K562 (cell line): ENCODE measurements at regions not wholly inside any gene's neighbourhood (a gene's known extent, or its start where the extent isn't known, plus 50 kb on each side); places are given as distances from the start of the nearest gene placed in this dataset.

Source experiments
- ATAC-seq: fragments of 200-7000 bp; cut with Tn5 transposase; 3 replicates; pipeline ENCODE4 v1.9.1; 2020; ENCODE audit warnings: moderate library complexity
- BruUV-seq: library from RNA; stranded (reverse); fragments of 400-500 nt; replicated peaks from 2 replicates; lab custom pipeline; 2021; lab: Mats Ljungman, UMichigan
- CTCF ChIA-PET: fragments of 300-600 bp; formaldehyde crosslinking; extraction: SDS; loops from one replicate; lab custom pipeline; 2021; ENCODE audit warnings: low intra/inter-chr PET ratio; lab: Yijun Ruan, JAX
- POLR2A ChIA-PET: fragments of 300-600, 350-650 bp; sonication (Branson Sonifier 250); formaldehyde crosslinking; extraction: SDS; loops from one replicate; lab custom pipeline; 2021; ENCODE audit warnings: antibody characterized with exemption, inconsistent platforms; lab: Yijun Ruan, JAX
- DNase-seq, 4 experiments: peaks; one replicate each; pipeline versions ENCODE4 v3.0.0 to v3.0.0-alpha.2; 2011 to 2018; ENCODE audit warnings: low spot score in 3 of 4, mixed read lengths in 3 of 4; ENCODE audit errors: extremely low read depth in 1 of 4
- FAIRE-seq: peaks from 2 replicates; lab custom pipeline; 2011; peaks lifted over from hg19 to GRCh38; lab: Jason Lieb, UNC
- H2AFZ ChIP-seq: 2 replicates; pipeline ENCODE4 v1.6.0; 2011; ENCODE audit warnings: low read depth, low read length, control low read depth, inconsistent platforms
- H3K27ac ChIP-seq: fragments of 200-600 bp; 3 replicates; pipeline ENCODE4 v1.8.0; 2011; ENCODE audit warnings: low read depth, mild to moderate bottlenecking, control low read depth, inconsistent platforms, low read length, moderate library complexity, mixed read lengths; ENCODE audit errors: extremely low read depth
- H3K27me3 ChIP-seq, 2 experiments: fragments of 300-600 bp in 1 of 2; 2 replicates in 1 of 2; 3 replicates in 1 of 2; pipeline versions ENCODE4 v1.6.0 to v1.8.0; 2011; ENCODE audit warnings: inconsistent platforms in 2 of 2, low read length in 2 of 2, mild to moderate bottlenecking in 1 of 2, mixed read lengths in 1 of 2, moderate library complexity in 1 of 2; ENCODE audit not compliant: control insufficient read depth in 2 of 2, insufficient read depth in 2 of 2
- H3K36me3 ChIP-seq: fragments of 300-600 bp; 3 replicates; pipeline ENCODE4 v1.8.0; 2011; ENCODE audit warnings: mild to moderate bottlenecking, low read length, inconsistent platforms; ENCODE audit not compliant: control insufficient read depth, insufficient read depth
- H3K4me1 ChIP-seq, 2 experiments: fragments of 200-600 bp in 1 of 2; replicated peaks in 1 of 2; 2 replicates in 1 of 2; 3 replicates in 1 of 2; pipeline versions ENCODE4 v1.5.1 to v1.8.0; 2011; ENCODE audit warnings: inconsistent platforms in 2 of 2, low read length in 2 of 2, mild to moderate bottlenecking in 1 of 2, mixed read lengths in 1 of 2, moderate library complexity in 1 of 2; ENCODE audit not compliant: control insufficient read depth in 2 of 2, insufficient read depth in 2 of 2
- H3K4me2 ChIP-seq: 2 replicates; pipeline ENCODE4 v1.6.1; 2011; ENCODE audit warnings: low read length, control low read depth, inconsistent platforms, mixed read lengths; ENCODE audit not compliant: insufficient read depth
- H3K4me3 ChIP-seq: fragments of 200-600 bp; sonication (generic), shearing (Covaris generic); 2 replicates; pipeline ENCODE4 v1.5.1; 2016; ENCODE audit warnings: control low read depth, inconsistent platforms
- H3K79me2 ChIP-seq: fragments of 200-600 bp; 3 replicates; pipeline ENCODE4 v1.8.0; 2011; ENCODE audit warnings: low read length, inconsistent platforms; ENCODE audit not compliant: control insufficient read depth, insufficient read depth
- H3K9ac ChIP-seq, 2 experiments: 2 replicates each; pipeline versions ENCODE4 v1.6.0 to v1.6.1; 2011; ENCODE audit warnings: low read depth in 2 of 2, low read length in 2 of 2, control low read depth in 1 of 2, inconsistent platforms in 1 of 2, mild to moderate bottlenecking in 1 of 2, mixed read lengths in 1 of 2; ENCODE audit not compliant: insufficient read depth in 1 of 2
- H3K9me1 ChIP-seq: one replicate; pipeline ENCODE4 v1.6.0; 2011; ENCODE audit warnings: inconsistent platforms, mild to moderate bottlenecking, low read length, moderate library complexity; ENCODE audit not compliant: control insufficient read depth, insufficient read depth
- H3K9me3 ChIP-seq: replicated peaks from 2 replicates; pipeline ENCODE4 v1.5.1; 2011; ENCODE audit warnings: low read depth, low read length, inconsistent platforms; ENCODE audit not compliant: control insufficient read depth, insufficient read depth
- H4K20me1 ChIP-seq: replicated peaks from 2 replicates; pipeline ENCODE4 v1.6.1; 2011; ENCODE audit warnings: low read length, inconsistent platforms, mixed read lengths; ENCODE audit not compliant: control insufficient read depth, insufficient read depth
- CSDE1 ChIP-seq, 2 experiments: fragments of 450-650 bp; IDR thresholded peaks; 2 replicates each; pipeline ENCODE4 v1.6.1; 2016; ENCODE audit warnings: mild to moderate bottlenecking in 1 of 2
- ETV1 ChIP-seq: fragments of 450-650 bp; conservative IDR thresholded peaks from 2 replicates; pipeline ENCODE4 v1.6.1; 2016; ENCODE audit warnings: missing genetic modification characterization, control low read depth, low read depth, missing compliant biosample characterization
- EWSR1 ChIP-seq: fragments of 450-650 bp; IDR thresholded peaks from 2 replicates; pipeline ENCODE4 v1.6.1; 2018; ENCODE audit warnings: borderline replicate concordance, mild to moderate bottlenecking, low read depth, moderate library complexity; ENCODE audit not compliant: partially characterized antibody
- HDAC2 ChIP-seq: fragments of 450-650 bp; IDR thresholded peaks from 2 replicates; pipeline ENCODE4 v1.6.1; 2016; ENCODE audit warnings: mild to moderate bottlenecking
- HEY1 ChIP-seq: fragments of 250-450 bp; sonication (Bioruptor Pico); IDR thresholded peaks from 2 replicates; pipeline ENCODE4 v1.5.0; 2020; ENCODE audit warnings: mild to moderate bottlenecking, moderate library complexity, borderline replicate concordance
- KAT2B ChIP-seq: IDR thresholded peaks from one replicate; pipeline ENCODE4 v1.6.1; 2012; ENCODE audit warnings: low read depth, mild to moderate bottlenecking, control low read depth, inconsistent platforms, low read length, moderate library complexity
- KLF1 ChIP-seq: fragments of 450-650 bp; IDR thresholded peaks from 2 replicates; pipeline ENCODE4 v1.6.1; 2016; ENCODE audit warnings: missing genetic modification characterization, missing compliant biosample characterization
- NR2C1 ChIP-seq, 2 experiments: fragments of 450-650 bp; IDR thresholded peaks; 2 replicates each; pipeline ENCODE4 v1.6.1; 2017; ENCODE audit warnings: mild to moderate bottlenecking in 2 of 2, antibody characterized with exemption in 1 of 2, inconsistent platforms in 1 of 2, missing compliant biosample characterization in 1 of 2, missing genetic modification characterization in 1 of 2
- PHB2 ChIP-seq: fragments of 450-650 bp; IDR thresholded peaks from 2 replicates; pipeline ENCODE4 v1.6.1; 2017; ENCODE audit warnings: low read depth
- STAT5B ChIP-seq: fragments of 250-450 bp; sonication (Bioruptor Pico); IDR thresholded peaks from 2 replicates; pipeline ENCODE4 v1.8.0; 2021; ENCODE audit warnings: mild to moderate bottlenecking, inconsistent platforms
- TEAD4 ChIP-seq, 2 experiments: sonication (generic) in 1 of 2; formaldehyde crosslinking in 1 of 2; IDR thresholded peaks; 2 replicates each; pipeline versions ENCODE4 v1.6.1 to v1.8.0; 2012 to 2022; ENCODE audit warnings: borderline replicate concordance in 1 of 2, inconsistent platforms in 1 of 2, low read length in 1 of 2, mild to moderate bottlenecking in 1 of 2, missing genetic modification reagents in 1 of 2
- ZBTB1 ChIP-seq: sonication (generic); formaldehyde crosslinking; IDR thresholded peaks from 2 replicates; pipeline ENCODE4 v1.8.1; 2023; ENCODE audit warnings: missing genetic modification reagents, low read depth, mild to moderate bottlenecking, borderline replicate concordance
- ZFP1 ChIP-seq: fragments of 450-650 bp; formaldehyde crosslinking; IDR thresholded peaks from 2 replicates; pipeline ENCODE4 v1.4.0; 2020; ENCODE audit warnings: mild to moderate bottlenecking, mixed read lengths
- ZNF778 ChIP-seq: fragments of 450-650 bp; formaldehyde crosslinking; IDR thresholded peaks from 2 replicates; pipeline ENCODE4 v1.4.0; 2020; ENCODE audit warnings: mild to moderate bottlenecking, moderate library complexity
- WGBS: fragments of 100-300 bp; shearing (Covaris generic); methylation state at CpG from one replicate; pipeline ENCODE4 v1.1.6; 2016; ENCODE audit warnings: low coverage, mixed read lengths; ENCODE audit not compliant: insufficient coverage; ENCODE audit errors: missing lambda C conversion rate; 5-methylcytosine and 5-hydroxymethylcytosine counted together
- in situ Hi-C: fragments of 300-500 bp; cut with MboI; formaldehyde crosslinking; loops from 4 replicates; pipeline ENCODE4 v1.15.0; 2018; ENCODE audit warnings: inconsistent platforms, mixed read lengths
- intact Hi-C: fragments of 100-400 bp; cut with micrococcal nuclease; formaldehyde crosslinking; loops from 2 replicates; pipeline ENCODE4 v1.14.2; 2022
- TF ChIP-seq, protein P1 (sequence below): fragments of 250-450 bp; sonication (Bioruptor Pico); IDR thresholded peaks from 2 replicates; pipeline ENCODE4 v1.4.0; 2020; ENCODE audit warnings: mild to moderate bottlenecking, moderate library complexity
- TF ChIP-seq, protein P2 (sequence below): fragments of 450-650 bp; IDR thresholded peaks from 2 replicates; pipeline ENCODE4 v1.6.1; 2018; ENCODE audit warnings: mild to moderate bottlenecking, low read depth; ENCODE audit not compliant: partially characterized antibody
- TF ChIP-seq, protein P3 (sequence below), 2 experiments: fragments of 250-450 bp in 1 of 2; fragments of 450-650 bp in 1 of 2; sonication (Bioruptor Pico) in 1 of 2; IDR thresholded peaks; 2 replicates each; pipeline versions ENCODE4 v1.6.1 to v1.8.0; 2016 to 2021; ENCODE audit warnings: mild to moderate bottlenecking in 2 of 2, moderate library complexity in 2 of 2, missing compliant biosample characterization in 1 of 2, missing genetic modification characterization in 1 of 2
- TF ChIP-seq, protein P4 (sequence below): fragments of 250-450 bp; sonication (Bioruptor Pico); IDR thresholded peaks from 2 replicates; pipeline ENCODE4 v1.8.0; 2021; ENCODE audit warnings: moderate library complexity, mild to moderate bottlenecking, inconsistent platforms

DNA sequence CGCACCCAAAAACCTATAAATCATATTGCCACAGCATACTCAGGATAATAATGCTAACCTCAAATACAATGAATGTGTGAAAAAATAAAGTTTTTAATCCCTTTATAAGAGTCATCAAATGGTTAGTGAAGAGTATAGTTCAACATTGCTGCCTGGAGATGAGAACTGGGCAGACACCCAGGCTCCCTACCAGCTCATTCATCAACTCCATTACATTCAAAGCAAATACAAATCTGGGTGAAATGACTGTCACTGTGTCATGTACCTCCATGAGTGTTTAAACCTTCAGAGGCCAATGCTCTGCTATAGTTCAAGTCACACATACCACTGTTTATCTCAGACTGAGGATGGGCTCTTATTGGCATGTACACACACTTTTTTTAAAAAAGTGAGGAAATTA lies 167.2 kb upstream of the KCNMB2 start:
- Histone ChIP-seq H3K4me3 (no peak overlapping the region), H4K20me1 (no peaks in the 10 kb centered on the region), H3K27ac (no peak overlapping the region), H3K9ac (no peak overlapping the region), H3K9me3 (no peaks in the 10 kb centered on the region), H3K36me3 (no peaks in the 10 kb centered on the region), H3K79me2 (peaks cover 2% of the 10 kb centered on the region; the same call in 1 of the 3 replicates), H3K4me1 (no peaks in the 10 kb centered on the region)
- intact Hi-C loops, result no loop called here
- no peak for DNase-seq
- ChIA-PET CTCF (no interaction called here), POLR2A (interaction anchor here (0.8 kb wide), 1 partner anchor 9 kb away, joined by 3 read pairs; no protein-coding TSS in a partner anchor)
- ATAC-seq, result no peak
- no TSS peak for BruUV-seq
- no peak for FAIRE-seq
- TF ChIP-seq HEY1 (CRISPR knock-in tag), result no peak
- no peak for TF ChIP-seq EWSR1
- no peak for TF ChIP-seq ZNF778 (CRISPR knock-in tag)
- TF ChIP-seq ETV1, result no peak
- TF ChIP-seq, protein P1, sequence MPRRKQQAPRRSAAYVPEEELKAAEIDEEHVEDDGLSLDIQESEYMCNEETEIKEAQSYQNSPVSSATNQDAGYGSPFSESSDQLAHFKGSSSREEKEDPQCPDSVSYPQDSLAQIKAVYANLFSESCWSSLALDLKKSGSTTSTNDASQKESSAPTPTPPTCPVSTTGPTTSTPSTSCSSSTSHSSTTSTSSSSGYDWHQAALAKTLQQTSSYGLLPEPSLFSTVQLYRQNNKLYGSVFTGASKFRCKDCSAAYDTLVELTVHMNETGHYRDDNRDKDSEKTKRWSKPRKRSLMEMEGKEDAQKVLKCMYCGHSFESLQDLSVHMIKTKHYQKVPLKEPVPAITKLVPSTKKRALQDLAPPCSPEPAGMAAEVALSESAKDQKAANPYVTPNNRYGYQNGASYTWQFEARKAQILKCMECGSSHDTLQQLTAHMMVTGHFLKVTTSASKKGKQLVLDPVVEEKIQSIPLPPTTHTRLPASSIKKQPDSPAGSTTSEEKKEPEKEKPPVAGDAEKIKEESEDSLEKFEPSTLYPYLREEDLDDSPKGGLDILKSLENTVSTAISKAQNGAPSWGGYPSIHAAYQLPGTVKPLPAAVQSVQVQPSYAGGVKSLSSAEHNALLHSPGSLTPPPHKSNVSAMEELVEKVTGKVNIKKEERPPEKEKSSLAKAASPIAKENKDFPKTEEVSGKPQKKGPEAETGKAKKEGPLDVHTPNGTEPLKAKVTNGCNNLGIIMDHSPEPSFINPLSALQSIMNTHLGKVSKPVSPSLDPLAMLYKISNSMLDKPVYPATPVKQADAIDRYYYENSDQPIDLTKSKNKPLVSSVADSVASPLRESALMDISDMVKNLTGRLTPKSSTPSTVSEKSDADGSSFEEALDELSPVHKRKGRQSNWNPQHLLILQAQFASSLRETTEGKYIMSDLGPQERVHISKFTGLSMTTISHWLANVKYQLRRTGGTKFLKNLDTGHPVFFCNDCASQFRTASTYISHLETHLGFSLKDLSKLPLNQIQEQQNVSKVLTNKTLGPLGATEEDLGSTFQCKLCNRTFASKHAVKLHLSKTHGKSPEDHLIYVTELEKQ (CRISPR knock-in tag), result no peak
- no peak for TF ChIP-seq TEAD4 (IDR thresholded peaks at IDR 0.05; ENCODE audit: low read length)
- no peak for TF ChIP-seq TEAD4 (CRISPR knock-in tag; IDR thresholded peaks at IDR 0.05; ENCODE audit: borderline replicate concordance)
- no peak for TF ChIP-seq KAT2B
- TF ChIP-seq ZFP1 (CRISPR knock-in tag), result no peak
- no peak for TF ChIP-seq STAT5B (CRISPR knock-in tag)
- TF ChIP-seq PHB2, result no peak
- TF ChIP-seq, protein P2, sequence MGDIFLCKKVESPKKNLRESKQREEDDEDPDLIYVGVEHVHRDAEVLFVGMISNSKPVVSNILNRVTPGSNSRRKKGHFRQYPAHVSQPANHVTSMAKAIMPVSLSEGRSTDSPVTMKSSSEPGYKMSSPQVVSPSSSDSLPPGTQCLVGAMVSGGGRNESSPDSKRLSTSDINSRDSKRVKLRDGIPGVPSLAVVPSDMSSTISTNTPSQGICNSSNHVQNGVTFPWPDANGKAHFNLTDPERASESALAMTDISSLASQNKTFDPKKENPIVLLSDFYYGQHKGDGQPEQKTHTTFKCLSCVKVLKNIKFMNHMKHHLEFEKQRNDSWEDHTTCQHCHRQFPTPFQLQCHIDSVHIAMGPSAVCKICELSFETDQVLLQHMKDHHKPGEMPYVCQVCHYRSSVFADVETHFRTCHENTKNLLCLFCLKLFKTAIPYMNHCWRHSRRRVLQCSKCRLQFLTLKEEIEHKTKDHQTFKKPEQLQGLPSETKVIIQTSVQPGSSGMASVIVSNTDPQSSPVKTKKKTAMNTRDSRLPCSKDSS, result no peak
- no peak for TF ChIP-seq CSDE1 (IDR thresholded peaks at IDR 0.05)
- TF ChIP-seq ZBTB1 (CRISPR knock-in tag), result no peak
- TF ChIP-seq, protein P3, sequence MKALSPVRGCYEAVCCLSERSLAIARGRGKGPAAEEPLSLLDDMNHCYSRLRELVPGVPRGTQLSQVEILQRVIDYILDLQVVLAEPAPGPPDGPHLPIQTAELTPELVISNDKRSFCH (CRISPR knock-in tag; IDR thresholded peaks at IDR 0.05), result no peak
- TF ChIP-seq, protein P3 (tag; IDR thresholded peaks at IDR 0.05), result no peak
- TF ChIP-seq KLF1 (tag), result no peak
- no peak for TF ChIP-seq NR2C1 (IDR thresholded peaks at IDR 0.05)
- no peak for TF ChIP-seq NR2C1 (tag; IDR thresholded peaks at IDR 0.05)
- TF ChIP-seq, protein P4, sequence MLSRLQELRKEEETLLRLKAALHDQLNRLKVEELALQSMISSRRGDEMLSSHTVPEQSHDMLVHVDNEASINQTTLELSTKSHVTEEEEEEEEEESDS, result no peak
- TF ChIP-seq HDAC2, result no peak
- TF ChIP-seq, all 486 proteins: peak for 0
- no peak overlapping the region for H2AFZ ChIP-seq
- no peaks in the 10 kb centered on the region for H3K9me1 ChIP-seq
- WGBS, result 100% methylated on average over 1 of the region's 1 CpG
- no peaks in the 10 kb centered on the region for H3K27me3 ChIP-seq
- H3K4me2 ChIP-seq, result no peak overlapping the region
- in situ Hi-C loops, result no loop called here
